CD14-positive monocyte (primary cell): ENCODE measurements at regions not wholly inside any gene's neighbourhood (a gene's known extent, or its start where the extent isn't known, plus 50 kb on each side); places are given as distances from the start of the nearest gene placed in this dataset.

Experiments used
- DNase-seq, 3 donors: peaks; one replicate each; pipeline ENCODE4 v3.0.0-alpha.2; 2011 to 2022
- H2AFZ ChIP-seq: 2 replicates; pipeline ENCODE4 v1.6.0; 2012; ENCODE audit warnings: mild to moderate bottlenecking, low read depth, low read length, inconsistent platforms; ENCODE audit not compliant: insufficient read depth, poor library complexity, severe bottlenecking
- H3K27ac ChIP-seq, 2 donors: 1 replicate in 1 of 2; 2 replicates in 1 of 2; pipeline ENCODE4 v1.5.1; 2012 to 2013; ENCODE audit warnings: low read length in 2 of 2, control low read depth in 1 of 2, inconsistent platforms in 1 of 2, low read depth in 1 of 2, mild to moderate bottlenecking in 1 of 2
- H3K27me3 ChIP-seq, 2 donors: one replicate each; pipeline versions ENCODE4 v1.6.0 to v1.6.1; 2011 to 2013; ENCODE audit warnings: low read length in 2 of 2; ENCODE audit not compliant: control insufficient read depth in 2 of 2, insufficient read depth in 2 of 2
- H3K36me3 ChIP-seq, 2 donors: replicated peaks in 1 of 2; 1 replicate in 1 of 2; 2 replicates in 1 of 2; pipeline versions ENCODE4 v1.5.1 to v1.6.1; 2012 to 2013; ENCODE audit warnings: low read length in 2 of 2, control low read depth in 1 of 2, inconsistent platforms in 1 of 2, mild to moderate bottlenecking in 1 of 2; ENCODE audit not compliant: insufficient read depth in 2 of 2, control insufficient read depth in 1 of 2
- H3K4me1 ChIP-seq, 2 donors: 1 replicate in 1 of 2; 2 replicates in 1 of 2; pipeline versions ENCODE4 v1.5.1 to v1.6.1; 2012 to 2013; ENCODE audit warnings: low read length in 2 of 2, control low read depth in 1 of 2, inconsistent platforms in 1 of 2, mild to moderate bottlenecking in 1 of 2, moderate library complexity in 1 of 2; ENCODE audit not compliant: insufficient read depth in 2 of 2, control insufficient read depth in 1 of 2
- H3K4me2 ChIP-seq: replicated peaks from 2 replicates; pipeline ENCODE3; 2012; ENCODE audit warnings: low read length, moderate library complexity, mild to moderate bottlenecking; ENCODE audit not compliant: poor library complexity, severe bottlenecking; ENCODE audit errors: extremely low read depth
- H3K4me3 ChIP-seq, 3 experiments: fragments of 200-600 bp in 1 of 3; sonication (generic) in 1 of 3; replicated peaks in 1 of 3; 1 replicate in 2 of 3; 2 replicates in 1 of 3; pipeline ENCODE4 v1.5.1; 2011 to 2013; ENCODE audit warnings: low read length in 3 of 3, mild to moderate bottlenecking in 3 of 3, control low read depth in 2 of 3, low read depth in 2 of 3, inconsistent platforms in 1 of 3, moderate library complexity in 1 of 3
- H3K79me2 ChIP-seq: 2 replicates; pipeline ENCODE4 v1.6.0; 2012; ENCODE audit warnings: mild to moderate bottlenecking, control low read depth, inconsistent platforms, low read length, moderate library complexity; ENCODE audit not compliant: insufficient read depth
- H3K9ac ChIP-seq: 2 replicates; pipeline ENCODE4 v1.6.0; 2017; ENCODE audit warnings: low read length, mild to moderate bottlenecking; ENCODE audit not compliant: insufficient read depth, poor library complexity, severe bottlenecking
- H3K9me3 ChIP-seq, 2 donors: replicated peaks in 1 of 2; 1 replicate in 1 of 2; 2 replicates in 1 of 2; pipeline versions ENCODE4 v1.5.1 to v1.6.1; 2012 to 2013; ENCODE audit warnings: low read length in 2 of 2, control low read depth in 1 of 2; ENCODE audit not compliant: control insufficient read depth in 1 of 2, insufficient read depth in 1 of 2
- H4K20me1 ChIP-seq: 2 replicates; pipeline ENCODE4 v1.6.0; 2012; ENCODE audit warnings: mild to moderate bottlenecking, low read length, control low read depth, moderate library complexity; ENCODE audit not compliant: insufficient read depth
- H3K27ac Mint-ChIP-seq, 7 donors: one replicate each; pipeline ENCODE4 v1.8.0; 2020; ENCODE audit warnings: mild to moderate bottlenecking in 7 of 7, mixed read lengths in 7 of 7, moderate library complexity in 6 of 7, inconsistent platforms in 2 of 7
- H3K27me3 Mint-ChIP-seq, 3 donors: one replicate each; pipeline ENCODE4 v1.8.0; 2021 to 2022; ENCODE audit warnings: low read depth in 3 of 3, mild to moderate bottlenecking in 3 of 3, mixed read lengths in 3 of 3, moderate library complexity in 3 of 3, inconsistent platforms in 1 of 3
- H3K36me3 Mint-ChIP-seq, 2 donors: one replicate each; pipeline ENCODE4 v1.8.0; 2020; ENCODE audit warnings: mixed read lengths in 2 of 2, inconsistent platforms in 1 of 2, mild to moderate bottlenecking in 1 of 2
- H3K4me1 Mint-ChIP-seq: one replicate; pipeline ENCODE4 v1.8.0; 2020; ENCODE audit warnings: mild to moderate bottlenecking, mixed read lengths
- H3K4me3 Mint-ChIP-seq, 2 donors: one replicate each; pipeline ENCODE4 v1.8.0; 2020; ENCODE audit warnings: mild to moderate bottlenecking in 2 of 2, mixed read lengths in 2 of 2, moderate library complexity in 1 of 2
- H3K9me3 Mint-ChIP-seq, 7 donors: one replicate each; pipeline ENCODE4 v1.8.0; 2020 to 2022; ENCODE audit warnings: mixed read lengths in 7 of 7, mild to moderate bottlenecking in 6 of 7, moderate library complexity in 6 of 7, inconsistent platforms in 2 of 7
- CTCF ChIP-seq: fragments of 200-600 bp; IDR thresholded peaks from one replicate; pipeline ENCODE4 v1.8.0; 2022; ENCODE audit warnings: antibody characterized with exemption, mild to moderate bottlenecking
- WGBS: methylation state at CpG from one replicate; pipeline ENCODE4 v1.1.5; 2013; ENCODE audit warnings: missing lambda C conversion rate; ENCODE audit not compliant: insufficient coverage; 5-methylcytosine and 5-hydroxymethylcytosine counted together
- intact Hi-C, 2 donors: fragments of 100-400 bp; cut with micrococcal nuclease; formaldehyde crosslinking; loops; one replicate each; pipeline versions ENCODE4 v1.15.0 to v1.15.1; 2023

DNA sequence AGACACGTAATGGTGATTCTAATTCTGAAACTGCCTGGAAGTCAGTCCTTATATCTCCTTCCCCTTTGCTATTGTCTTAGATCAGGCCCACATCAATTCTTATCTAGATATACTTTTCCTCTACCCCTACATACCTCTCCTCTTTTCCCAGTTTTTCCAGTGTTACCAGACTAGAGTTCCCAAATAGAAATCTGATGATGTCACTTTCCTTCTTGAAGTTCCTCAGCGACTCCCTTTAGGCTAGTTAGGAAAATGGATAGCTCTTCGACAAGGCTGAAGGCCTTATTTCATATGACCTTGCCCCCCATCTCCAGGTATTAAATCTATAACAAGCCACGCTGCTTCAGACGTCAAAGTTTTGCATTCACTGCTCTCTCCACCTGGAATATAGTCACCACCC, 201.1 kb upstream of the ATP2B1 start:
- Histone ChIP-seq H3K4me1 (no peaks in the 10 kb centered on the region), H3K4me3 (no peak overlapping the region), H3K36me3 (no peaks in the 10 kb centered on the region), H4K20me1 (no peaks in the 10 kb centered on the region), H3K9ac (no peak overlapping the region), H3K4me2 (no peak overlapping the region), H3K27me3 (no peaks in the 10 kb centered on the region), H3K79me2 (no peaks in the 10 kb centered on the region), H3K27ac (no peak overlapping the region), H2AFZ (no peak overlapping the region), H3K9me3 (peaks cover 4 to 8% of the 10 kb centered on the region in 2 donors)
- peaks cover 0 to 3% of the 10 kb centered on the region in 2 donors for H3K36me3 Mint-ChIP-seq
- no peak overlapping the region for H3K4me3 Mint-ChIP-seq
- no peaks in the 10 kb centered on the region for H3K27me3 Mint-ChIP-seq
- no peaks in the 10 kb centered on the region for H3K4me1 Mint-ChIP-seq
- peak overlapping the region in 2 of 7 donors; percentile 15 to 68 for H3K27ac Mint-ChIP-seq
- intact Hi-C loops, result loop anchor here (10.0 kb wide), 2 partner anchors 45 to 55 kb away; no protein-coding TSS in a partner anchor
- no peak for DNase-seq
- WGBS, result 100% methylated on average over 3 of the region's 5 CpGs
- no peak for TF ChIP-seq CTCF
- peaks cover 5 to 16% (median 12%) of the 10 kb centered on the region in 7 donors for H3K9me3 Mint-ChIP-seq

DNA sequence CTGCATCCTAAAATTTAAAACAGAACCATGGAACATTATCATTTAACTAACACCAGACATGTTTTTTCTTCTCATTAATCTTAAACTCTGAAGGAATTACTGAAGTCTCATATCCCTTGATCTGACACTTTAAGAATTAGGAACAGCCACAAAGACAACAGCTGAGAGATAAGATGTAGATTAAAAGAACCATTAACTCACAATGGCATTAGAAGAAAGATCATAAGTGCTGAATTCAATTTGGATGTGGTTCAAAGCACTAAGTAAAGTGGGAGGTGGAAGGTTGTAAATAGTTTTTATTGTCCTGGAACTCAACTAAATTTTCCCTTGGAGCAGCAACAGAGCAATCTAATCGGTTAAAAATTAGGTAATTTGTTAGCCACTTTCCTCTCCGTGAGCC, 199.0 kb upstream of the ATP2B1 start:
- Histone ChIP-seq H3K27ac (no peak overlapping the region), H3K9me3 (peaks cover 4% of the 10 kb centered on the region in 2 donors), H3K9ac (no peak overlapping the region), H2AFZ (no peak overlapping the region), H3K4me2 (no peak overlapping the region), H3K79me2 (no peaks in the 10 kb centered on the region), H4K20me1 (no peaks in the 10 kb centered on the region), H3K27me3 (no peaks in the 10 kb centered on the region), H3K4me1 (peaks cover 0 to under 1% of the 10 kb centered on the region in 2 donors), H3K36me3 (no peaks in the 10 kb centered on the region), H3K4me3 (no peak overlapping the region)
- H3K27ac Mint-ChIP-seq, result no peak overlapping the region
- no peaks in the 10 kb centered on the region for H3K4me1 Mint-ChIP-seq
- no peak overlapping the region for H3K4me3 Mint-ChIP-seq
- intact Hi-C loops, result no loop called here
- no peaks in the 10 kb centered on the region for H3K27me3 Mint-ChIP-seq
- WGBS, result no CpG with 5 or more reads among the region's 2 CpGs
- H3K9me3 Mint-ChIP-seq, result peaks cover 2 to 11% (median 8%) of the 10 kb centered on the region in 7 donors
- no peak for DNase-seq
- peaks cover 0 to 3% of the 10 kb centered on the region in 2 donors for H3K36me3 Mint-ChIP-seq
- no peak for TF ChIP-seq CTCF
